Smooth muscle cell (in vitro differentiated cells): ENCODE measurements at regions not wholly inside any gene's neighbourhood (a gene's known extent, or its start where the extent isn't known, plus 50 kb on each side); places are given as distances from the start of the nearest gene placed in this dataset.

ENCODE experiments used
- DNase-seq: peaks from one replicate; lab custom pipeline; 2025; ENCODE audit not compliant: unreplicated experiment; lab: John Stamatoyannopoulos, UW
- H2AFZ ChIP-seq: fragments of 200-600 bp; sonication (generic); 2 replicates; pipeline ENCODE4 v1.6.0; 2016; ENCODE audit warnings: antibody characterized with exemption, low read depth, mild to moderate bottlenecking
- H3F3A ChIP-seq: fragments of 200-600 bp; sonication (generic); 2 replicates; pipeline ENCODE4 v1.6.0; 2017; ENCODE audit warnings: antibody characterized with exemption, low read depth
- H3K27ac ChIP-seq: fragments of 200-600 bp; sonication (generic); 2 replicates; pipeline ENCODE4 v1.5.1; 2016; ENCODE audit warnings: low read depth, mild to moderate bottlenecking
- H3K27me3 ChIP-seq: fragments of 200-600 bp; sonication (generic); 2 replicates; pipeline ENCODE4 v1.6.1; 2016; ENCODE audit warnings: low read depth, mild to moderate bottlenecking
- H3K36me3 ChIP-seq: fragments of 200-600 bp; sonication (generic); 2 replicates; pipeline ENCODE4 v1.5.1; 2016; ENCODE audit warnings: low read depth
- H3K4me1 ChIP-seq: fragments of 200-600 bp; sonication (generic); 2 replicates; pipeline ENCODE4 v1.5.1; 2016; ENCODE audit warnings: low read depth
- H3K4me2 ChIP-seq: fragments of 200-600 bp; sonication (generic); 2 replicates; pipeline ENCODE4 v1.6.0; 2016; ENCODE audit warnings: mild to moderate bottlenecking
- H3K4me3 ChIP-seq: fragments of 200-600 bp; sonication (generic); 2 replicates; pipeline ENCODE4 v1.5.1; 2016; ENCODE audit warnings: mild to moderate bottlenecking
- H3K79me2 ChIP-seq: fragments of 200-600 bp; sonication (generic); 2 replicates; pipeline ENCODE4 v1.6.0; 2016; ENCODE audit warnings: low read depth, mild to moderate bottlenecking
- H3K9ac ChIP-seq: fragments of 200-600 bp; sonication (generic); 2 replicates; pipeline ENCODE4 v1.6.0; 2016; ENCODE audit warnings: low read depth
- H3K9me3 ChIP-seq: fragments of 200-600 bp; sonication (generic); replicated peaks from 2 replicates; pipeline ENCODE4 v1.5.1; 2016; ENCODE audit warnings: low read depth
- H4K20me1 ChIP-seq: fragments of 200-600 bp; sonication (generic); 2 replicates; pipeline ENCODE4 v1.6.0; 2016; ENCODE audit warnings: low read depth
- WGBS: methylation state at CpG from one replicate; pipeline ENCODE4 v1.1.7; 2016; ENCODE audit warnings: low lambda C conversion rate; 5-methylcytosine and 5-hydroxymethylcytosine counted together
- TF ChIP-seq, protein P1 (sequence below): fragments of 200-600 bp; sonication (generic); IDR thresholded peaks from 2 replicates; pipeline ENCODE4 v1.5.1; 2017; ENCODE audit warnings: borderline replicate concordance, mild to moderate bottlenecking, antibody characterized with exemption; ENCODE audit not compliant: insufficient read depth, poor library complexity, severe bottlenecking

DNA sequence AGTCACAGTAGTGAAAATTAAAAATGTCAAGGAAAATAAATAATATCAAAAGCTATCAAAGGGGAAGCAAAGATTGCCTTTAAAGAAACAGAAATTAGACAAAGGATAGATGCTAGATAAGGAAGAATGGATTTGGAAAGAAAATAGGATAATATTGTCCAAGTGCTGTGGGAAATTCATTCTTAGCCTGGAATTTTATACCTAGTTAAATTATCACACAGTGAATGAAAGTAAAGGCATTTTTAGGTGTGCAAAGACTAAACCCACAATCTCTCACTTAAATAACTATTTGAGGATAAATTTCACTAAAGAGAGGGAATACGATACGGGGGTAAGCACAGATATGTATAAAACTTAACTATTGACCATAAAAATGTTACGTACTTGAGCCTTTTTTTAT, 511.1 kb downstream of the TMEM135 start:
- Histone ChIP-seq H3K27ac (no peak overlapping the region), H3K9me3 (no peaks in the 10 kb centered on the region), H2AFZ (no peak overlapping the region), H3F3A (no peaks in the 10 kb centered on the region), H4K20me1 (no peaks in the 10 kb centered on the region), H3K36me3 (no peaks in the 10 kb centered on the region), H3K4me3 (no peak overlapping the region), H3K79me2 (no peaks in the 10 kb centered on the region), H3K9ac (no peak overlapping the region), H3K4me2 (no peak overlapping the region), H3K4me1 (no peaks in the 10 kb centered on the region), H3K27me3 (no peaks in the 10 kb centered on the region)
- 92% methylated on average over 3 of the region's 3 CpGs for WGBS
- no peak for DNase-seq
- TF ChIP-seq, protein P1, sequence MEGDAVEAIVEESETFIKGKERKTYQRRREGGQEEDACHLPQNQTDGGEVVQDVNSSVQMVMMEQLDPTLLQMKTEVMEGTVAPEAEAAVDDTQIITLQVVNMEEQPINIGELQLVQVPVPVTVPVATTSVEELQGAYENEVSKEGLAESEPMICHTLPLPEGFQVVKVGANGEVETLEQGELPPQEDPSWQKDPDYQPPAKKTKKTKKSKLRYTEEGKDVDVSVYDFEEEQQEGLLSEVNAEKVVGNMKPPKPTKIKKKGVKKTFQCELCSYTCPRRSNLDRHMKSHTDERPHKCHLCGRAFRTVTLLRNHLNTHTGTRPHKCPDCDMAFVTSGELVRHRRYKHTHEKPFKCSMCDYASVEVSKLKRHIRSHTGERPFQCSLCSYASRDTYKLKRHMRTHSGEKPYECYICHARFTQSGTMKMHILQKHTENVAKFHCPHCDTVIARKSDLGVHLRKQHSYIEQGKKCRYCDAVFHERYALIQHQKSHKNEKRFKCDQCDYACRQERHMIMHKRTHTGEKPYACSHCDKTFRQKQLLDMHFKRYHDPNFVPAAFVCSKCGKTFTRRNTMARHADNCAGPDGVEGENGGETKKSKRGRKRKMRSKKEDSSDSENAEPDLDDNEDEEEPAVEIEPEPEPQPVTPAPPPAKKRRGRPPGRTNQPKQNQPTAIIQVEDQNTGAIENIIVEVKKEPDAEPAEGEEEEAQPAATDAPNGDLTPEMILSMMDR, result no peak

DNA sequence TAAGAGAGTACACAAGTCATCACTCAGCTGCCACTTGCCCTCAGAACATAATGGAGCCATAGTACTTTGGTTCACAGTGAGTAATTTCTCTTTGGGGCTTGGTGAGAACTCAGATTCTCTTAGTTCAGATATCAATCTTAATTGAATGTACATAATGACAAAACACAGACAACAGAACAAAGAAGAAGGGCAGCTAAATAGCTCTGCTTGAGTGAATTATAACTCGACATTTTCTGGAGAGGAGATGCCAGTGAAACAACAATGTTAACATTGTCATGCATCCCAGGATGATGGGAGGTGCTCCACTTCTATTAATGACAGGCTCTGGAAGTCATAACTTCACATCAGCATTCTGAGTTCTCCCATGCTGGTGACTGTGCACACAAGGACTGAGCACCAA, 508.1 kb downstream of the TMEM135 start:
- no peak for DNase-seq
- H3K27me3 ChIP-seq, result no peaks in the 10 kb centered on the region
- no peaks in the 10 kb centered on the region for H3K79me2 ChIP-seq

DNA sequence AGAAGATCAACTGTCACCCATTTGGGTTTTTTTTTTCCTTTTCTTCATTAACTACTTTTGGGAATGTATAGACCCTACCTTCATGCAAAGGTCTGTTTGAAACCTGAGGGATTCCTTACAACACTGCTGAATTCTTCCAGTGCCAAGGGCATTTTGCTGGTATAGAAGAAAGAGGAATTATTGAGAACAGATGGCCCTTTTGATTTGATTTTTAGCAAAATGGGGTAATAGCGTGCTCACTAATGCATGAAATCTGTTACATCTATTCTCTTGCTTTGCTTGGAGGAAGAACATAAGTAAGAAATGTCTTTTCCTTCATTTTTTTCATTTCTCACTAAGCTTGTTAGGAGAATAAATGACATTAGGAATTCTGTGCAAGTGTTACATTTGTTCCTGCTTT, 501.9 kb downstream of the TMEM135 start:
- no peak overlapping the region for H3K27ac ChIP-seq
- H3K9ac ChIP-seq, result no peak overlapping the region
- H3K36me3 ChIP-seq, result no peaks in the 10 kb centered on the region
- peaks cover 2% of the 10 kb centered on the region for H3K9me3 ChIP-seq
- no peaks in the 10 kb centered on the region for H4K20me1 ChIP-seq
- TF ChIP-seq, protein P1, result no peak
- H3K79me2 ChIP-seq, result no peaks in the 10 kb centered on the region
- no peaks in the 10 kb centered on the region for H3K4me1 ChIP-seq
- no peaks in the 10 kb centered on the region for H3F3A ChIP-seq
- no peak overlapping the region for H3K4me2 ChIP-seq
- no peak overlapping the region for H2AFZ ChIP-seq
- H3K4me3 ChIP-seq, result no peak overlapping the region
- DNase-seq, result no peak
- 94% methylated on average over 1 of the region's 1 CpG for WGBS
- H3K27me3 ChIP-seq, result no peaks in the 10 kb centered on the region

More for the DNA sequence above, 508.1 kb downstream of the TMEM135 start:
- Histone ChIP-seq H4K20me1 (no peaks in the 10 kb centered on the region), H3K4me3 (no peak overlapping the region), H2AFZ (no peak overlapping the region), H3K9ac (no peak overlapping the region), H3F3A (no peaks in the 10 kb centered on the region), H3K36me3 (no peaks in the 10 kb centered on the region), H3K4me1 (no peaks in the 10 kb centered on the region), H3K27ac (no peak overlapping the region), H3K4me2 (no peak overlapping the region), H3K9me3 (peaks cover 2% of the 10 kb centered on the region)
- WGBS, result 60% methylated on average over 1 of the region's 1 CpG
- TF ChIP-seq, protein P1, result no peak

DNA sequence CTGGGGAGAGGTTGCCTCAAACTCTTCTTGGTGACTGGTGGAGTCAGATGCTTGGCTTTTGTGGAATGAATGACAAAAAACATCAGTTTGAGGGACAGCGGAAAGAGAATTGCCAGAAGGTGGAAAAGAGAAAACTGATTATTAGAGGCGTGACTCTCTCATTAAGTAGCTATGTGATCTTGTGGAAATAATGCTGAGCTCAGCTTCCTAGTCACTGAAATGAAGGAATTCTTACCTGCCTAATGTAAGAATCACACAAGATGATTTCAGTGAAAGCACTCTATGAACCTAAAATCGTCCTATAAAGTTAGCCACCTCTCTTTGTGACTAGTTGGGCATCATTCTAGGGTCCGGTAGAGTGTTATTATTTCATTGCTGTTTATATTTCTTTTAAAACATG, 498.8 kb downstream of the TMEM135 start:
- no peak for DNase-seq
- Histone ChIP-seq H3K36me3 (no peaks in the 10 kb centered on the region), H3K9me3 (no peaks in the 10 kb centered on the region), H3K27me3 (no peaks in the 10 kb centered on the region), H2AFZ (no peak overlapping the region), H4K20me1 (no peaks in the 10 kb centered on the region), H3K4me3 (no peak overlapping the region), H3K4me1 (no peaks in the 10 kb centered on the region), H3K79me2 (no peaks in the 10 kb centered on the region), H3K9ac (no peak overlapping the region), H3F3A (no peaks in the 10 kb centered on the region), H3K27ac (no peak overlapping the region), H3K4me2 (no peak overlapping the region)
- WGBS, result 85% methylated on average over 4 of the region's 4 CpGs
- TF ChIP-seq, protein P1, result no peak
